Epithelial cell of prostate (primary cell): ENCODE measurements at regions not wholly inside any gene's neighbourhood (a gene's known extent, or its start where the extent isn't known, plus 50 kb on each side); places are given as distances from the start of the nearest gene placed in this dataset.

Experiments
- DNase-seq: peaks from one replicate; pipeline ENCODE4 v3.0.0-alpha.2; 2011; ENCODE audit warnings: low read depth, low spot score
- H3K27ac ChIP-seq: fragments of 450-650 bp; 2 replicates; pipeline ENCODE4 v1.5.1; 2017; ENCODE audit warnings: mild to moderate bottlenecking

DNA sequence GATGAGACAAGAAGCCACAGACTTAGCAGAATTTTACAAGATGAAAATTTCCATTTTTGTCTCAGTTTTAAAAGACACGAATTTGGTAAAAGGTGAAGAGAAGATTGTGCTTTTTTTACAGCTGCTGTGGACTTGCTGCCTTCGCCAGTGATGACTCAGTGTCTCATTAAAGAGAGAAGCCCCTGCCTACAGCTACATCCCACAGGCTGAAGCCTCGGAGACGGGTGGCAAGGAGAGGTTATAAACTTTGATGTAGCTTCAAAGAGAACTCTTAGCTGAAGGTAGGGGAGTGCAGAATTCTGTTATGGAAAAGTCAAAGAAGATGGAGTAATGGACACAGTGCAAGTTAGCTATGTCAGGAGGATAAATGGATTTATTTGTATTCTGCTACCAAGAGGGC is 683.4 kb upstream of the ARGLU1 start:
- H3K27ac ChIP-seq, result no peak overlapping the region

DNA sequence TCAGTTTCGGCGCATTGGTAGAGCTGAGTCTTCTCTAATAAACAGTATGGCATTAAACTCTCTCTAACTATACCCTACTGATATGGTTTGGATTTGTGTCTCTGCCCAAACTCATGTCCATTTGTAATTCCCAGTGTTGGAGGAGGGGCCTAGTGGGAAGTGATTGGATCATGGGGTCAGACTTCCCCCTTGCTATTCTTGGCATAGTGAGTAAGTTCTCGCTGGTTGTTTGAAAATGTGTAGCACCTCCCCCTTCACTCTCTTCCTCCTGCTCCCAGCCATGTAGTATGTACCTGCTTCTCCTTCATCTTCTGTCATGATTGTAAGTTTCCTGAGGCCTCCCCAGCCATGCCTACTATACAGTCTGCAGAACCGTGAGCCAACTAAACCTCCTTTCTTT is 682.7 kb upstream of the ARGLU1 start:
- H3K27ac ChIP-seq, result no peak overlapping the region
- DNase-seq, result no peak

More for the DNA sequence above, 683.4 kb upstream of the ARGLU1 start:
- DNase-seq, result no peak

DNA sequence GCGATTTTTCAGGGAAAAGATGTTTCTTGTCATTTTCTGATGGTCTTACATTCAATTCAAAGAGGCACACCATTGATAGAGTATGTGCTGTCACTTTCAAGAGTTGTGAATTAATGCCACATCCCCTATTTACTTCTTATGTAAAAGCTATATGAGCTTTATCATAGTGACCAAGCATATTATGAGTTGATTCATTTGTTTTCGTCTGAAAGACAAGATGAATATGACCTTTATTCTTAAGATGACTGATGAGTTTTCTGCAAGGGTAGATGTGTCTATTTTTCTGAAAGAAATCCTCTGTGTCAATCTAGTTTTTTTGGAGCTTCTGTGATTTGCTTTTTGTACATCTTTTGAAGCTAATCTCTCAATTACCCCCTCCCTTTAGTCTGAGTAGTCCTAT is 676.3 kb upstream of the ARGLU1 start:
- no peak for DNase-seq
- no peak overlapping the region for H3K27ac ChIP-seq

DNA sequence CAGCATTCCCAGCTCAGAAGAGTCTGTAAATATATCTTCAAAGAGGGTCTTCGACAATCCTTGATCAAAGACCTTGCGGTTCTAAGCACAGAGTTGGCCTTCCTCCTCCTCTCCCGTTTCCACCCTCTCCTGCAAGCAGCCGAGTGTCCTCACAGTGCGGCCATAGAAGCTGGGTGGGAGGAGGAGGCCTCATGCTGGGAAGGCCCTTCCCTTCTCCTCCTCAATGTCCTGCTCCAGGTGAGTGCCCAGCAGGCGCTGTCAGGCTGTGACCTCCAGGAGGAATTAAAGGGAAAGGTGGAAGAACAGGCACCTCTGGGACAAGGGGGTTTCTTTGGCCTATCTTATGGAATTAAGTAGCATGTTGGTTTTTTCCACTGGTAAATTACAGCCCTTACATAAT is 674.2 kb upstream of the ARGLU1 start:
- DNase-seq, result no peak

DNA sequence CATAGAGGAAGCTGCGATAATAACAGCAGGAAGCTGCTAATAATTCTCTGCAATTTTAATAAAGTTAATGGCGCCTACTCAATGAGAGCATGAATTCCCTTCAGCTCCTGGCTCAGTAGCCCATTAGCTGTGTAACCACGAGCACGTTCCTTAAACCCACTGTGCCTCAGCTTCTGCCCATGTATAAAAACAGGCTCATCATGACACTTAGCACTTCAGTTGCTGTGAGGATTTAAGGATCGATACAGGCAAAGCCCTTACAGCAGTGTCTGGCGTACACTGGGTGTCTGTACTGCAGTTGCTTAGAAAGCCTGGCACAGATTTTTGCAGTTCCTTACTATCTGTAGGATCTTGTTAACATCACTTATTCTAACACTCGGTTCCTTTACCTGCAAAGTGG is 673.4 kb upstream of the ARGLU1 start:
- DNase-seq, result no peak
- no peak overlapping the region for H3K27ac ChIP-seq

More for the DNA sequence above, 674.2 kb upstream of the ARGLU1 start:
- no peak overlapping the region for H3K27ac ChIP-seq

DNA sequence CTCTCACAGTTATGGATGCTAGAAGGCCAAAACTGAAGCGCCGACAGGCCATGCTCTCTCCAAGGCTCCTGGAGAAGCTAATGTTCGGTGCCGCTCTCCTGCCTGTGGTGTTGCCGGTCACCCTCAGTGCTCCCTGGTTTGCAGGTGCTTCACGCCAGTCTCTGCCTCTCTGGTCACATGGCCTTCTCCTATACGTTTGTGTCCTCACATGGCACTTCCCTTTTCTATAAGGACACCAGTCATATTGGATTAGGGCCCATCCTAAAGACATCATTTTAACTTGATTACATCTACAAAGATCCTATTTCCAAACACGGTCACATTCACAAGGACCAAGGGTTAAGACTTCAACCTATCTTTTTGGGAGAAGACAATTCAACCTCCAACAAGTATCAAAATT is 671.3 kb upstream of the ARGLU1 start:
- H3K27ac ChIP-seq, result no peak overlapping the region
- no peak for DNase-seq

DNA sequence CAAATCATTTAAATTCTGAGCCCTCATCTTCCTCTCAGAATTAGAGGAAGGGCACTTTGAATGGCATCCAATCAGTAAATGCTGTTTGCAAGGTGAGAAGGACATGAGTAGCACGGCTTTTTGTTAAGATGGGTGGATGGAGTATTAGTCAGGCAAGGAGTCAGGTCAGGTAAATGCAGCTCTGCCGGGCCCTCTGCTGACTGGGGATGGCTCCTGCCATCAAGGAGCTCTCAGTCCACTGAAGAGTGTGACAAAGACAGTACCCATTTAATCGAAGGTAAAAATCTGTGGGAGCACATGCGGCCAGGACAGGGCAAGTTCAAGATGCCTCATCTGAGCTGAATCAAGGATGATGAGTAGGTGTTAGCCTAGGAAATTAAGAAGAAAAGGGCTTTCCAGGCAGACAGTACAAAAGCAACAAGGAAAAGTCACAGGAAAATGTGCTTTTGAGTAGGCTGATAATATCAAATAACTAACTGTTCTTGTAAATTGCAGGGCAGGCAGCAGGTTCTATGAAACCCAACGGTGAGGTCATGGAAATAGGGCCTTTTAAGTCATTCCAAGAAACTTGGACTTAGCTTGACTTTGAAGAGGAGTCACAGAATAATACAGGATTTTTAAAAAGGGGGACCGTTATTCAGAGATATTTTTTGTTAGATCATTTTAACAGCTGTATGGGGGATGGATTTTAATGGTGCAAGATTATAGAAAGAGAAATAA is 670.5 kb upstream of the ARGLU1 start:
- H3K27ac ChIP-seq, result no peak overlapping the region
- DNase-seq, result no peak

DNA sequence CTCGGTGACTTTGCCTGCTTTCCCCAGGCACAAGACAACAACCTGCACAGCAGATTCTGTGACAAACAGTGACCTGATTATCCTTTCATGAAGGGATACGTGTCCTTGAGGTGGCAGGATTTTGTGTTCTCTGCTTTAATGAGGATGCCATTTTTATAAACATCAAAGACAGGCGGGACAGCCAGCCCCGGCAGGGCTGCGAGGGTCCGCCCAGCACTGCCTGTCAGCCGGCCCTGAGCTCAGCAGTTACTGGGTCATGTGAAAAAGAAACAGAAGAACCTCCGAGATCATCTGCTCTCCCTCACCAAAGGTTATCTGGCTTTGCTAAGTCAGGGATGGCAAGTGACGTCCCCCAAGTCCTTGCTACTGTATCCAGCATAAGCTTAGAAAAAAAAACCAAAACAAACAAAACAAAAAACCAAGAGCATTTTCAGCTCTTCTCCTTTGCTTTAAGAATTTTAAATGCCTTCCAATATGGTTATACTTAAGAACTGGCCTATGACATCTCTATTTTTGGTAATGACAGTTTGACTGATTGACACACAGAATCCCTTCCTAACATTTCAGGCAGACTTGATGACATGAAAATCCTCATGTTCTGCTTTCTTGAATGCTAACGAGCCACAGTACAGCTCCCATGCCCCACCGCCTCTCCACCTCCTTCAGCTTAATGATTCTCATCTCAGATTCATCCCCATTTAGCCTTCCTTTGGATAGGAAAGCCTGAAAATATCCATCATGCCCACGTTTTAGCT is 666.6 kb upstream of the ARGLU1 start:
- no peak for DNase-seq

DNA sequence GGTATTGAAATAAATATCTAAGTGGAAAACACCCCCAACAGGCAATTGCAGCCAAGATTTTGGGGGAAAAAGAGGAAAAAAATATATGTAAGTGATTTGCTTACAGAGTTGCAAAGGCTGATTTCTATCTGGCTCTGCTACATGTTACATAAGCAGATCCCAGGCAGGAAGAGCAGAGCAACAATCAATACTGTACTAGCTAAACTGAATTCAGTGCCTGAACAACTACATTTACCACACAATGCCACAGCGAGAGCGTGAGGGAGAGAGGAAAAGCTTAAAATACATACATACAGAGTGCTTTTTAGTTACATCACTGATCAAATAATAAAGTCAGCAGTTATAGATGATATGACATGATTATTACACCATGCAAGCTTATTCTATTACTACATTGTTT is 665.6 kb upstream of the ARGLU1 start:
- no peak for DNase-seq
- H3K27ac ChIP-seq, result no peak overlapping the region

More for the DNA sequence above, 666.6 kb upstream of the ARGLU1 start:
- no peak overlapping the region for H3K27ac ChIP-seq

DNA sequence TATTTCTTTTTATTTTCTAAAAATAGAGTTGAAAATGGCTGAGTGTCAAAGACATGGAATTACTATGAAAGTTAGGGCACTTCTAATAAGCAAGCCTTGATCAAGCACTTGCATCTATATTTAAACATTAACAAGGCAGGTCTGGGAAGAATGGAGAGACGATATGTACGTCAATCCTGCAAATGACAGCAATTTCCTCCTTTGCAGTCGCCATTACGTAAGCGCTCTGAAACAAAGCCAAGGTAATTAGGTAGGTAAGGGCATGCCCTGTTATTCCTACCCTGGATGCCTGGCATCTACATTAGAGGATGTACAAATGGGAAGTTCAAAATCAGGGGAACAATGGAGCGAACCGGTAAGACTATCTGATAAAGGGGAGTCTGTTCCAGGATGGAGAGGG is 664.0 kb upstream of the ARGLU1 start:
- no peak overlapping the region for H3K27ac ChIP-seq
- no peak for DNase-seq

DNA sequence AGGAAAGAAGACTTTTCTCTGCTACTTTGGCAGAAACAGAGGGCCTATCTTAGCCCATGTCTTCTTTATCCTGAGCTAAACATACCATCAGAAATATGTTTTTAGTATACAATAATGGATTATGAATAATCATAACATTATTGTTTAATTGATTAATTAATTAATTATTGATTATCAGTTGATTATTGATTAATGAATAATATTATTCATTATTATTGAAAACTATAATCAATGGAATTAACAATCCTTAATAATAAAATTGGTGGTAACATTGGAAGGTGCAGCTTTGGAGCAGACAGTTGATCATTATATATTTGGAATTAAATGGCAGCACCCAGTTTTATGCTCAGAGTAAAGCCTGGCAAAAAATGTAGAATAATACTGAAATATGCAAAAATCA is 655.9 kb upstream of the ARGLU1 start:
- H3K27ac ChIP-seq, result no peak overlapping the region
- no peak for DNase-seq

DNA sequence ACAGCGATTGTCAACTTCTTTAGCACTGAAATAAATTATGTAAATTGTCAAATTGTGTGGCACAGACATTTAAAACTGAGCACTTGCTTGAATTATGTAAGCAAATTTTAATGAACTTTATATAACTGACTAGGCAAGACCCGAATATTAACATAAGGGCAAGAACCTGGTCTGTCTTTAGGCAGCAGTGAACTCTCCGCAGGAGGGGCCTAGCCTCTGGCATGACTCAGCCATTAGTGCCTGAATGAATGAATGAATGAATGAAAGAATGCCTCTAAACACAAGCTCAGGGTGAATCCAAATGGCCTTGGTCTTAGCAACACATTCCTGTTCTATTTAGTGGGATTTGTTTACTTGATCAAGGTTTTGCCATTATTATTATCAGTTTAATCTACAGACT is 654.7 kb upstream of the ARGLU1 start:
- no peak overlapping the region for H3K27ac ChIP-seq
- no peak for DNase-seq

DNA sequence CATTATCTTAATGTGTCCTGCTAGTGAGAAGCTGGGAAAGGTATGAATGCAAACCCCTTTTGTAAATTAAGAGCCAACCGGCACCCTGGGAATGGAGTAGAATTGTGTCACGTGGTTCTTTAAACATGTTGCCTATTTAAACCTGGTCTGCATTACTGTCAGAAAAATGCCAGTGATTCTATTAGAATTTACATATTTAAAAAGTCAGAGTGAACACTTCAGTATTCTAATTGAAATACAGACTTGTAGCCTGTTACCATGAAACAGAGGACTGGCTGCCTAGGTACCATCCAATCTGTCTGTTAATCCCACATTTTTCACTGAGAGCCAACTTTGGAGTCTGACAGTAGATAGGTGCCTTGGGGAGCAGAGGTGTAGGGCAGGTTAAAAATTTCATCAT is 652.3 kb upstream of the ARGLU1 start:
- H3K27ac ChIP-seq, result no peak overlapping the region
- no peak for DNase-seq

DNA sequence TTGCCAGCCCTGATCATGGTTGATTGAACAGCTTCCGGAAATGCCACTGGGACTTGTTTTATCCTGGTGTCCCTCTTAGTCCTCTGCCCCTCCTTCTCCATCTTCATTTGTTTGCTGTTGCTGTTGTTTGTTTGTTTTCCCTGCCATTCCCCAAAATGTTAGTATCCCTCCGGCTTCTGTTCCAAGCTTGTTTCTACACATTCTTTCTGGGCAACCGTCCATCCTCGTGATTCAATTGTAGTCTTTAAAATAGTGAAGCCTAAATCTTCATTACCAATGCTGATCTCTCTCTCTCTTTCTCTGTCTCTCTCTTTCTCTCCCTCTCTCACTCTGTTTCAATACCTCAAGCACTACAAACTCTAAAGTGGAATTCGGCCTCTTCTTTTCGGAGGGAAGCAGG is 649.3 kb upstream of the ARGLU1 start:
- no peak for DNase-seq
- no peak overlapping the region for H3K27ac ChIP-seq

DNA sequence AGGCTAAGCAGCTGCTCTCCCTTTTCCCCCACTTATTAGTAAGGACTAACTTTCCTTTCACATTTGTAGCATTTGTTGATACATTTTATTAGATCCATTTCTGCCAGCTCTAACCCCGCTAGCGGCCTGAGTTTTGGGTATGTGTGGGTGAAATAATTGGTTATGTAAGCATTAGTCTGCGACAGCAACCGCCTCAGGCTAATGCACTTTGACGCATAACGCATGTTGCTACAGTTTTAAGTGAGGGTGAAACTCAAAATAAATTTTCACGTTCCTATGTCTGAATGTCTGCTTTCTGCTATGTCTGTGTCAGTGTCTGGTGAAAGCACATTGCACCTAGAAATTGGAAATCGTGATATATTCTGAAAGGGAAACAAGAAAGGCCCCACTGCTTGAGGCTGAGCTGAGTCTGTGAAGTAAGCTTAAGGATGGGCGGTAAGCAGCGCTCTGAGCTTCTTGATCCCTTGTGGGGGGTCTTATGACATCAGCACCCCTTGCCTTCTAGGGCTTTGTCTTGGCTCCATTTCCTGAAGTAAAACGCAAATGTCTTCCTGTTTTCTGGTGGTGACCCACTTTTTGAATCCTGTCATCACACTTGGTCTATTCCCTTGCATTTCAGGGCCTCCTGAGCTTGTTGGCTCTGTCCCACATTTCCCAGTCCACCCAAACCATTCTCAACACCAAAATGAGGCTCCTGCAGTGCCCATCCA is 648.3 kb upstream of the ARGLU1 start:
- no peak for DNase-seq

DNA sequence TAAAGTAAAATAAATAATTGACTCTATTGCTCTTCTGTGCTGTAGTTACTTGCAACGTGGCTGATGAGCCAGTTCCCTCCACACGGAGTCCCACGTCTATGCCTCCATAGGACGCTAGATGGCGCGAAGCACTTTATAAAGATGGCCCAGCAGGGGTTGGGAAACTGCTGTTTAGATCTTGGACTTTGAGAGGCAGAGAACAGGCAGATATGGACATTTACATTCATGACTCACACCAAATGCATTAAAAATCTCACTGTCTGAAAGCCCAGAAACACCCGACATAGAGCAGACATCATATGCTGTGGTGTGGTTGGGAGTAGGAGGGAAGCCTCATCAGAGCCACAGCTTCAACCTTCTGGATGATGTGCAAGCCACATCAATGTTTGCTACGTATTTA is 643.1 kb upstream of the ARGLU1 start:
- H3K27ac ChIP-seq, result no peak overlapping the region
- peak; percentile 33 for DNase-seq

More for the DNA sequence above, 648.3 kb upstream of the ARGLU1 start:
- H3K27ac ChIP-seq, result no peak overlapping the region

DNA sequence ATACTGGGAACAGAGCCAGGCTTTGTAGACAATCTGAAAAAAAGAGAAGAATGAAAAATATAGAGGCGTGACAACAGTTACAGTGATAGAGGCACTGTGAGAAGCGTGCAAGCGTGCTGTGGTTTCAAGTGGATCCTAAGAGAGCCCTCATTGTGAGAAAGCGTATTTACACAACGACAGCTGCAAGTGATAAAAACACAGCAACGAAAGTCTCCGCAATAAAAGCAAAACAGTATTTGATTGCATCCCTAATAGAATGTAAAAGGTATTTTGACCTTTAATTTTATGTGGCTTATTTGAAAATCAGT is 642.7 kb upstream of the ARGLU1 start:
- DNase-seq, result no peak
- H3K27ac ChIP-seq, result no peak overlapping the region

DNA sequence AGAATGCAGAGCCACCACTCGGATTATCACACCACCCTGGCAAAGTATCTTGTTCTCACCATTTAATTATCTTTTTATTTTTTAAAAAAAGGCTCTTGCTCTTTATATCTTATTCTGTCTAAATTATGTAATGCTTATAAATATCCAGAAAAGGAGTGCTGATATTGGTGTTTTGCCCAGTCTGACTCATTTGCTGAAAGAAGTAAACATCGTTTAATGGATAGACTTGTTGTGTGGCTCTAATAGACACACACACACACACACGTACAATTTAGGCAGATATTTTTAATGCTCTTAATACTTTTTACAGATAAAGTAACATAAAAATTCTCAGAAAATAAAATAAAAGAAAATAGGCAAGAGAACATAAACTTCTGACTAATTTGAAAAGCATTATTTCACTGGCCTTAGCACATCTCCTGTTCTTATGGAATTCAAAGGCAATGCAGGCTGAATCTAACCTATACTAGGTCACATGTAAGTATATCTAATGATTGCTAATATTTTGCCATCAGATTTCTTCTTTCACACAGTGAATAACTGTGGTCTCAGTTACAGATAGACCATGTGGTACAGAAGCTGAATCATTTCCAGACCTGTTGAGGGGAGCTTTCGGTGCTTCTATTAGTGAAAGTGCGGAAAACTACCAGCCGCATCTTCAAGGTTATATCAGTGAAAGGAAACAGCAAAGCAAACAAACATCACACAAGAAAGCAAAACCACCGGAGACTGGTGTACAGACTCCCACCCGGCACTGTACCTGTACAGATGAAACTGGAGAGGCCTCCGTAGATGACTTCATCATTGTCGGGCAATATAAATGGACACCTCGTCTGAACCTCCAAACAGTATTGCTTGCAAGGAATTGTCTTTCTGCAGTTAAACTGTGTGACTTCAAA is 642.1 kb upstream of the ARGLU1 start:
- no peak overlapping the region for H3K27ac ChIP-seq
- DNase-seq, result no peak

DNA sequence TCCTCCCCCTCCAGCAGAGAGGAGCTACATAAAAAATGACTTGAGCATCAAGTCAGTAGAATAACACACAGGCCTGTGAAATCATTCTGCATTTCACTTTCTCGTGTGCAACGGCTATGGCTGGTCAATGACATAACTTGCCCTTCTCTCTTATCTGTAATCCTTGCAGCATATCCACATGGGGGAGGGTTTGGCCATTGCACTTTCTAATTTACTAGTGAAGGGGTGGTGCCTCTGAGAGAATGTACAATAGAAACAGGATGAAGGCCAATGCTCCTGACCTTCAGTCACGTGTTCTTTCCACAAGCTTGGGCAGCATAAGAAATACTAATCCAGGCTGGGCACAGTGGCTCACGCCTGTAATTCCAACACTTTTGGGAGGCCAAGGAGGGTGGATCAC is 641.0 kb upstream of the ARGLU1 start:
- no peak overlapping the region for H3K27ac ChIP-seq
- no peak for DNase-seq

DNA sequence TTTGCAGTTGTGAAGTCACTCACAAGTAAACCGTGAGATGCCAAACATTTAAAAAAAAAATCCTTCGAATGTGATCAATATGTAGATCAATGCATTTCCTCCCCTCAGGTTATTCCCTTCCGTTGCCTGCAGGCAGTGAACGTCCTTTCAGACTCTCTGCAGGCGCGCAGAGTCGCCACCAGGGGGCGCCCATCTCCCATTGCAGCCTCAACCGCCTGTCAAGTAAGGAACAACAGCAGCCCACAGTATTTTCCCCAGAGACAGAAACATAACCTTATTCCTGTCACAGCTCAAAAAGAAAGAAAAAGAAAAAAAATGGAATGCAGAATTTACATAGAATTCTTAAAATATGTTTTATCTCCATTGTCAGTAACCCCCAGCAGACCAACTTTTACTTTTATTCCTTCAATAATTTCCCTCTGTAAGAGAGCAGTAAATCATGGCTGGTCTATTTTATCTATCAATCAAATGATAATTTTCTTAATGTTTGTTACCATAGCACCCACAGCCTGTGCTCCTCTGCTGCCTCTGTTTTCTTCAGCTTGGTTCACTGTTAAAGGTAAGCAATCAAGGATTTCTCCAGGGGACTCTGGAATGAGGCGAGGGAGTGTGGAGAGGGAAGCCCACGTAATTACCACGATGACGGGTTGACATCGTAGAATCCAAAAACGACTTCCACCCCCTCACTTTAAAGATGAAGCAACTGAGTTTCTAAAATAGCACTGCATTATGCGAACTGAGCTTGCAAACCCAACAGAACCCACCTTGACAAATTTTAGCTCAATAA is 637.6 kb upstream of the ARGLU1 start:
- no peak overlapping the region for H3K27ac ChIP-seq
- no peak for DNase-seq
